ENCODE measurements at regions not wholly inside any gene's neighbourhood (a gene's known extent, or its start where the extent isn't known, plus 50 kb on each side); places are given as distances from the start of the nearest gene placed in this dataset.

DNA sequence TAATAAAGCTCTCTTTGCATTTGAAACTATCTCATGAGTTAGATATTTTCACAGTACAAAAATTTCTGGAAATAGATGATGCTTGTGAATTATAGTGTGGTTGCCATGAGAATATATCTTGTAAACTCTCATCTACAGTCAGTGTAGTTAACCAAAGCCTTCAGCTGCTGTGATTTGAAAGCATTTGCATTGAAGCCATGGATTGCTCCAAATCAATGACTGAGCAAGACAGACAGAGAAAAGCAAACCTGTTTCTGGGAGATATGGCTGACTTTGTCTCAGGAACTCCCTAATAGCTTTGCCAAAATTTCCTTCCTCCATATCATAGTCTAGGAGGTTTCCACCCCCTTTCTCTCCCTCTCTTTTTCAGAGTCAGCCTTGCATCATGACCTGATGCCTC lies 955.3 kb downstream of the REEP3 start:
- POLR2A ChIA-PET, result no interaction called here
- no peak overlapping the region for H3K4me3 Mint-ChIP-seq
- H3K9me3 Mint-ChIP-seq, result peaks cover 6 to 12% (median 7%) of the 10 kb centered on the region in 5 donors
- H3K27me3 ChIP-seq (ENCODE audit: insufficient read depth, low read length, poor library complexity, severe bottlenecking), result no peaks in the 10 kb centered on the region
- no peaks in the 10 kb centered on the region for H3K4me1 Mint-ChIP-seq
- H3K27ac ChIP-seq (ENCODE audit: low read depth, low read length), result no peak overlapping the region
- CTCF ChIA-PET, result no interaction called here
- no peaks in the 10 kb centered on the region for H3K36me3 Mint-ChIP-seq
- H3K4me1 ChIP-seq (ENCODE audit: insufficient read depth, low read length), result no peaks in the 10 kb centered on the region
- H3K27me3 Mint-ChIP-seq, result no peaks in the 10 kb centered on the region
- DNase-seq, result no peak
- H3K4me3 ChIP-seq (ENCODE audit: low read length), result no peak overlapping the region
- no peaks in the 10 kb centered on the region for H3K36me3 ChIP-seq (ENCODE audit: insufficient read depth, low read length)
- H3K27ac Mint-ChIP-seq, result no peak overlapping the region
- H3K9me3 ChIP-seq (ENCODE audit: low read length), result no peaks in the 10 kb centered on the region

DNA sequence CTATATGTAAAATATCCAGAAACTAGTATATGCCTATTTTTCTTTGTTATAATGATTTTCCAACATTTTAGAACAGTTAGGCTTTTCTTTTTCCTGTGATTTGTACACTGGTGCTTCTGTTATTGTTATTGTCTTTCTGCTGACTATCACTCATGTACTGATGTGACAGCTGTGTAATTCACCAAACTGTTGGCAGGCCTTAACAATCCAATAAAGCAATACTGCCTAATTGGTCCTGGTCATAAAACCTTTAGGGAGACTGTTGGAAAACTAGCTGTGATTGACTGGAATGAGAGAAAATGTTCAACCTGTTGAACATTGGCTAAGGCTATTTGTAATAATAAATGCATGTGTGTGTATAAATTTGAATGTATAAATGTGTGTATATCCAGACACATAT lies 956.6 kb downstream of the REEP3 start:
- Mint-ChIP-seq H3K36me3 (no peaks in the 10 kb centered on the region), H3K4me1 (no peaks in the 10 kb centered on the region), H3K9me3 (peaks cover 6 to 23% (median 7%) of the 10 kb centered on the region in 5 donors), H3K27me3 (no peaks in the 10 kb centered on the region), H3K27ac (no peak overlapping the region), H3K4me3 (no peak overlapping the region)
- no peaks in the 10 kb centered on the region for H3K27me3 ChIP-seq (ENCODE audit: insufficient read depth, low read length, poor library complexity, severe bottlenecking)
- no peak for DNase-seq
- CTCF ChIA-PET, result no interaction called here
- no peaks in the 10 kb centered on the region for H3K9me3 ChIP-seq (ENCODE audit: low read length)
- no peaks in the 10 kb centered on the region for H3K4me1 ChIP-seq (ENCODE audit: insufficient read depth, low read length)
- no peak overlapping the region for H3K4me3 ChIP-seq (ENCODE audit: low read length)
- POLR2A ChIA-PET, result no interaction called here
- H3K36me3 ChIP-seq (ENCODE audit: insufficient read depth, low read length), result no peaks in the 10 kb centered on the region
- H3K27ac ChIP-seq (ENCODE audit: low read depth, low read length), result no peak overlapping the region

DNA sequence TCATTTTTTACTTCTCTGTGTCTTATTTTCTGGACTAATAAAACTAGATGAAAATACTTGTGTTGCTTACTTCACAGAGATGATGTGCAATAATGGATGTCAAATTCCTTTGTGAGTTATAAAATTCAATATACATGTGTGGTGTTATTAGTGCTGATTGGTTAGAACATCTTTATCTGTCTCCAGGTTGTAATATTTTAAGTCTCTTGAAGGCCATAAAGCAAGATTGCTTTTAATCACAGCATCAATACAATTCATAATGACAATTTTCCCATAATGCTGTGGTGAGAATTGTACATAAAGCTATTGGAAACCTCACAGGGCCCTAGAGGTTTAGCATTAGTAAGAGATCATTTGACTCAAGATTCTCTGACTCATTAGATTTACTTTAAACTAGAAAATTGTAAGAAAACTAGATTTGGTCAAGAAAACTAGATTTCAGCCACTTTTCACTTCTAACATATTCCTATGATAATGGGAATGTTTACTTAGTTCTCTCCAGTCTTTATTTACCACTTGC lies 963.7 kb downstream of the REEP3 start:
- no peaks in the 10 kb centered on the region for H3K27me3 Mint-ChIP-seq
- no peak overlapping the region for H3K27ac ChIP-seq (ENCODE audit: low read depth, low read length)
- no peaks in the 10 kb centered on the region for H3K4me1 ChIP-seq (ENCODE audit: insufficient read depth, low read length)
- H3K4me3 Mint-ChIP-seq, result no peak overlapping the region
- H3K4me1 Mint-ChIP-seq, result no peaks in the 10 kb centered on the region
- POLR2A ChIA-PET, result no interaction called here
- CTCF ChIA-PET, result no interaction called here
- H3K36me3 ChIP-seq (ENCODE audit: insufficient read depth, low read length), result no peaks in the 10 kb centered on the region
- no peaks in the 10 kb centered on the region for H3K36me3 Mint-ChIP-seq
- no peaks in the 10 kb centered on the region for H3K27me3 ChIP-seq (ENCODE audit: insufficient read depth, low read length, poor library complexity, severe bottlenecking)
- no peak overlapping the region for H3K4me3 ChIP-seq (ENCODE audit: low read length)
- no peaks in the 10 kb centered on the region for H3K9me3 ChIP-seq (ENCODE audit: low read length)
- no peak overlapping the region for H3K27ac Mint-ChIP-seq
- peaks cover 5 to 18% (median 10%) of the 10 kb centered on the region in 5 donors for H3K9me3 Mint-ChIP-seq
- no peak for DNase-seq

- Mint-ChIP-seq H3K36me3 (no peaks in the 10 kb centered on the region), H3K27me3 (no peaks in the 10 kb centered on the region), H3K27ac (no peak overlapping the region), H3K4me1 (no peaks in the 10 kb centered on the region), H3K4me3 (no peak overlapping the region), H3K9me3 (peaks cover 5 to 18% (median 10%) of the 10 kb centered on the region in 5 donors)
- ChIA-PET POLR2A (no interaction called here), CTCF (no interaction called here)
- DNase-seq, result no peak
- Histone ChIP-seq H3K9me3 (ENCODE audit: low read length) (no peaks in the 10 kb centered on the region), H3K36me3 (ENCODE audit: insufficient read depth, low read length) (no peaks in the 10 kb centered on the region), H3K4me3 (ENCODE audit: low read length) (no peak overlapping the region), H3K27ac (ENCODE audit: low read depth, low read length) (no peak overlapping the region), H3K27me3 (ENCODE audit: insufficient read depth, low read length, poor library complexity, severe bottlenecking) (no peaks in the 10 kb centered on the region), H3K4me1 (ENCODE audit: insufficient read depth, low read length) (no peaks in the 10 kb centered on the region)
Measured at GRCh38 chr10:64486149-64486548, 964.9 kb downstream of the REEP3 start.

- H3K36me3 ChIP-seq (ENCODE audit: insufficient read depth, low read length), result no peaks in the 10 kb centered on the region
- H3K4me1 ChIP-seq (ENCODE audit: insufficient read depth, low read length), result no peaks in the 10 kb centered on the region
- H3K9me3 ChIP-seq (ENCODE audit: low read length), result no peaks in the 10 kb centered on the region
- Mint-ChIP-seq H3K36me3 (no peaks in the 10 kb centered on the region), H3K4me1 (no peaks in the 10 kb centered on the region), H3K27me3 (no peaks in the 10 kb centered on the region), H3K9me3 (peaks cover 5 to 18% (median 10%) of the 10 kb centered on the region in 5 donors), H3K4me3 (no peak overlapping the region), H3K27ac (no peak overlapping the region)
- ChIA-PET CTCF (no interaction called here), POLR2A (no interaction called here)
- no peak overlapping the region for H3K27ac ChIP-seq (ENCODE audit: low read depth, low read length)
- no peak for DNase-seq
- no peaks in the 10 kb centered on the region for H3K27me3 ChIP-seq (ENCODE audit: insufficient read depth, low read length, poor library complexity, severe bottlenecking)
- no peak overlapping the region for H3K4me3 ChIP-seq (ENCODE audit: low read length)
Measured at GRCh38 chr10:64486901-64487300, 965.7 kb downstream of the REEP3 start.

DNA sequence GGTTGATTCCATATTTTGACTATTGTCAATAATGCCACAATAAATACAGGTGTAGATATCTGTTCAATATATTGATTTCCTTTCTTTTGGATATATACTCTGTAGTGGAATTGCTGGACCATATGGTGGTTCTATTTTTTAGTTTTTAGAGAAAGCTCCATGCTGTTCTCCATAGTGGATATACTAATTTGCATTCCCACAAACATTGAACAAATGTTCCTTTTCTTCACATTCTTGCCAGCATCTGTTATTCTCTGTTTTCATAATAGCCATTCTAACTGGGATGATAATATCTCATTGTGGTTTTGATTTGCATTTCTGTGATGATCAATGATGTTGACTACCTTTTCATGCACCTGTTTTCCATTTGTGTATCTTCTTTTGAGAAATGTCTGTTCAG lies 973.7 kb downstream of the REEP3 start:
- POLR2A ChIA-PET, result no interaction called here
- no peak overlapping the region for H3K27ac Mint-ChIP-seq
- no peak for DNase-seq
- peaks cover 14 to 20% (median 16%) of the 10 kb centered on the region in 5 donors for H3K9me3 Mint-ChIP-seq
- H3K27me3 ChIP-seq (ENCODE audit: insufficient read depth, low read length, poor library complexity, severe bottlenecking), result no peaks in the 10 kb centered on the region
- no peak overlapping the region for H3K27ac ChIP-seq (ENCODE audit: low read depth, low read length)
- H3K4me1 Mint-ChIP-seq, result no peaks in the 10 kb centered on the region
- H3K9me3 ChIP-seq (ENCODE audit: low read length), result no peaks in the 10 kb centered on the region
- no peaks in the 10 kb centered on the region for H3K4me1 ChIP-seq (ENCODE audit: insufficient read depth, low read length)
- H3K4me3 ChIP-seq (ENCODE audit: low read length), result no peak overlapping the region
- H3K4me3 Mint-ChIP-seq, result no peak overlapping the region
- H3K27me3 Mint-ChIP-seq, result no peaks in the 10 kb centered on the region
- H3K36me3 ChIP-seq (ENCODE audit: insufficient read depth, low read length), result no peaks in the 10 kb centered on the region
- no peaks in the 10 kb centered on the region for H3K36me3 Mint-ChIP-seq
- CTCF ChIA-PET, result no interaction called here

DNA sequence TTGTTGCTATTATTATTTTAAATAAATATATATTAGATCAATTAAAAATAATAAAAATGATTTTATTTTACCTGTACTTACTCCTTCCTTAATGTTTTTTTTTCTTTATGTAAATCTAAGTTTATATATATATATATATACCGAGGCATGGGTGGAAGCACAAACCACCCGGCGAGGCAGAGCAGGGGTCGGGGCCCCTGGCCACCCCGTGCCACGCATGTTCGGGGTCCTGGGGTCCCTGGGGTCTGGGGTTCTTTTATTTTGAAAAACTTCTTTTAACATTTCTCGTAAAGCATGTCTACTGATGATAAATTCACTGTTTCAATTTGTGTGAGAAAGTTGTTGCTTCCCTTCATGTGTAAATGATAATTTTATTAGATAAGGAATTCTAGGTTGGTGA lies 976.1 kb downstream of the REEP3 start:
- H3K9me3 ChIP-seq (ENCODE audit: low read length), result no peaks in the 10 kb centered on the region
- H3K36me3 Mint-ChIP-seq, result no peaks in the 10 kb centered on the region
- H3K36me3 ChIP-seq (ENCODE audit: insufficient read depth, low read length), result no peaks in the 10 kb centered on the region
- ChIA-PET POLR2A (no interaction called here), CTCF (no interaction called here)
- H3K27me3 ChIP-seq (ENCODE audit: insufficient read depth, low read length, poor library complexity, severe bottlenecking), result no peaks in the 10 kb centered on the region
- no peaks in the 10 kb centered on the region for H3K27me3 Mint-ChIP-seq
- peaks cover 15 to 20% (median 16%) of the 10 kb centered on the region in 5 donors for H3K9me3 Mint-ChIP-seq
- no peak overlapping the region for H3K27ac Mint-ChIP-seq
- no peak overlapping the region for H3K27ac ChIP-seq (ENCODE audit: low read depth, low read length)
- no peak for DNase-seq
- no peak overlapping the region for H3K4me3 ChIP-seq (ENCODE audit: low read length)
- H3K4me3 Mint-ChIP-seq, result no peak overlapping the region
- no peaks in the 10 kb centered on the region for H3K4me1 Mint-ChIP-seq
- no peaks in the 10 kb centered on the region for H3K4me1 ChIP-seq (ENCODE audit: insufficient read depth, low read length)

GRCh38 chr10:64501807-64502206 lies 980.6 kb downstream of the REEP3 start:
- Histone ChIP-seq H3K27me3 (ENCODE audit: insufficient read depth, low read length, poor library complexity, severe bottlenecking) (no peaks in the 10 kb centered on the region), H3K36me3 (ENCODE audit: insufficient read depth, low read length) (no peaks in the 10 kb centered on the region), H3K9me3 (ENCODE audit: low read length) (no peaks in the 10 kb centered on the region), H3K4me1 (ENCODE audit: insufficient read depth, low read length) (no peaks in the 10 kb centered on the region), H3K27ac (ENCODE audit: low read depth, low read length) (no peak overlapping the region), H3K4me3 (ENCODE audit: low read length) (no peak overlapping the region)
- H3K27ac Mint-ChIP-seq, result no peak overlapping the region
- CTCF ChIA-PET, result no interaction called here
- no peaks in the 10 kb centered on the region for H3K36me3 Mint-ChIP-seq
- H3K27me3 Mint-ChIP-seq, result no peaks in the 10 kb centered on the region
- H3K9me3 Mint-ChIP-seq, result peaks cover 5 to 30% (median 11%) of the 10 kb centered on the region in 5 donors
- no peaks in the 10 kb centered on the region for H3K4me1 Mint-ChIP-seq
- POLR2A ChIA-PET, result no interaction called here
- no peak for DNase-seq
- H3K4me3 Mint-ChIP-seq, result no peak overlapping the region

GRCh38 chr10:64502936-64503335 lies 981.7 kb downstream of the REEP3 start:
- Mint-ChIP-seq H3K27me3 (peaks cover 0 to 1% of the 10 kb centered on the region in 2 donors), H3K36me3 (no peaks in the 10 kb centered on the region), H3K4me1 (no peaks in the 10 kb centered on the region), H3K9me3 (peaks cover 3 to 36% (median 7%) of the 10 kb centered on the region in 5 donors), H3K27ac (no peak overlapping the region), H3K4me3 (no peak overlapping the region)
- Histone ChIP-seq H3K4me1 (ENCODE audit: insufficient read depth, low read length) (no peaks in the 10 kb centered on the region), H3K27me3 (ENCODE audit: insufficient read depth, low read length, poor library complexity, severe bottlenecking) (no peaks in the 10 kb centered on the region), H3K9me3 (ENCODE audit: low read length) (no peaks in the 10 kb centered on the region), H3K4me3 (ENCODE audit: low read length) (no peak overlapping the region), H3K36me3 (ENCODE audit: insufficient read depth, low read length) (no peaks in the 10 kb centered on the region), H3K27ac (ENCODE audit: low read depth, low read length) (no peak overlapping the region)
- DNase-seq, result no peak
- POLR2A ChIA-PET, result no interaction called here
- CTCF ChIA-PET, result no interaction called here

Measured in CD8-positive, alpha-beta memory T cell (primary cell).